Thoracic aorta (tissue), 2 donors: ENCODE measurements at regions not wholly inside any gene's neighbourhood (a gene's known extent, or its start where the extent isn't known, plus 50 kb on each side); places are given as distances from the start of the nearest gene placed in this dataset.

Experiments
- ATAC-seq: fragments of 150-250 bp; one replicate; pipeline ENCODE4 v1.8.0; 2017; ENCODE audit warnings: low read depth; ENCODE audit not compliant: insufficient number of reproducible peaks, low FRiP score
- DNase-seq: peaks from one replicate; pipeline ENCODE4 v3.0.0-alpha.2; 2020; ENCODE audit warnings: low spot score
- H3K27ac ChIP-seq, 2 donors: fragments of 200-600 bp; sonication (generic); 1 replicate in 1 of 2; 2 replicates in 1 of 2; pipeline ENCODE4 v1.5.1; 2016; ENCODE audit warnings: mild to moderate bottlenecking in 2 of 2, moderate library complexity in 2 of 2
- H3K27me3 ChIP-seq: fragments of 200-600 bp; sonication (generic); replicated peaks from 2 replicates; pipeline ENCODE4 v1.6.0; 2016; ENCODE audit warnings: mild to moderate bottlenecking; ENCODE audit not compliant: insufficient read depth
- H3K36me3 ChIP-seq: fragments of 200-600 bp; sonication (generic); one replicate; pipeline ENCODE4 v1.5.1; 2016
- H3K4me1 ChIP-seq, 2 donors: fragments of 200-600 bp; sonication (generic); 1 replicate in 1 of 2; 2 replicates in 1 of 2; pipeline versions ENCODE4 v1.5.1 to v1.6.0; 2016; ENCODE audit warnings: low read depth in 2 of 2, mild to moderate bottlenecking in 1 of 2; ENCODE audit not compliant: control insufficient read depth in 1 of 2
- H3K4me3 ChIP-seq: fragments of 200-600 bp; sonication (generic); 2 replicates; pipeline ENCODE4 v1.5.1; 2016; ENCODE audit warnings: mild to moderate bottlenecking
- H3K9me3 ChIP-seq: fragments of 200-600 bp; sonication (generic); 2 replicates; pipeline ENCODE4 v1.5.1; 2016
- CTCF ChIP-seq: fragments of 200-600 bp; sonication (generic); IDR thresholded peaks from one replicate; pipeline ENCODE4 v1.5.1; 2019; ENCODE audit warnings: antibody characterized with exemption

- no peaks in the 10 kb centered on the region for H3K27me3 ChIP-seq
- H3K36me3 ChIP-seq, result no peaks in the 10 kb centered on the region
- no peaks in the 10 kb centered on the region for H3K4me1 ChIP-seq
- ATAC-seq (no peak), DNase-seq (no peak)
- H3K9me3 ChIP-seq, result no peaks in the 10 kb centered on the region
- H3K4me3 ChIP-seq, result no peak overlapping the region
- H3K27ac ChIP-seq, result no peak overlapping the region
- no peak for TF ChIP-seq CTCF
These were observed 1533.3 kb upstream of the WWC1 start for GRCh38 chr5:166758151-166758550.

- H3K4me3 ChIP-seq, result no peak overlapping the region
- H3K36me3 ChIP-seq, result no peaks in the 10 kb centered on the region
- ATAC-seq (no peak), DNase-seq (no peak)
- no peak overlapping the region for H3K27ac ChIP-seq
- no peaks in the 10 kb centered on the region for H3K27me3 ChIP-seq
- H3K4me1 ChIP-seq, result no peaks in the 10 kb centered on the region
- H3K9me3 ChIP-seq, result no peaks in the 10 kb centered on the region
- TF ChIP-seq CTCF, result no peak
These were observed 1523.6 kb upstream of the WWC1 start for GRCh38 chr5:166767858-166768257.

- Histone ChIP-seq H3K9me3 (no peaks in the 10 kb centered on the region), H3K4me3 (no peak overlapping the region), H3K36me3 (no peaks in the 10 kb centered on the region), H3K27me3 (no peaks in the 10 kb centered on the region), H3K4me1 (no peaks in the 10 kb centered on the region), H3K27ac (no peak overlapping the region)
- DNase-seq, result no peak
- TF ChIP-seq CTCF, result no peak
- no peak for ATAC-seq
These were observed 1522.9 kb upstream of the WWC1 start for GRCh38 chr5:166768536-166768935.

- no peaks in the 10 kb centered on the region for H3K9me3 ChIP-seq
- H3K4me3 ChIP-seq, result no peak overlapping the region
- ATAC-seq (no peak), DNase-seq (no peak)
- H3K4me1 ChIP-seq, result no peaks in the 10 kb centered on the region
- no peak overlapping the region for H3K27ac ChIP-seq
- TF ChIP-seq CTCF, result no peak
- H3K36me3 ChIP-seq, result no peaks in the 10 kb centered on the region
- no peaks in the 10 kb centered on the region for H3K27me3 ChIP-seq
These were observed 1518.7 kb upstream of the WWC1 start for GRCh38 chr5:166772770-166773169.

- H3K27me3 ChIP-seq, result no peaks in the 10 kb centered on the region
- H3K27ac ChIP-seq, result no peak overlapping the region
- H3K4me1 ChIP-seq, result no peaks in the 10 kb centered on the region
- no peak for TF ChIP-seq CTCF
- ATAC-seq, result no peak
- DNase-seq, result no peak
- no peak overlapping the region for H3K4me3 ChIP-seq
- H3K9me3 ChIP-seq, result no peaks in the 10 kb centered on the region
- H3K36me3 ChIP-seq, result no peaks in the 10 kb centered on the region
These were observed 1509.7 kb upstream of the WWC1 start for GRCh38 chr5:166781737-166782136.
